HepG2 (cell line): ENCODE measurements at regions not wholly inside any gene's neighbourhood (a gene's known extent, or its start where the extent isn't known, plus 50 kb on each side); places are given as distances from the start of the nearest gene placed in this dataset.

ENCODE experiments used
- ATAC-seq: fragments of 200-7000 bp; cut with Tn5 transposase; 3 replicates; pipeline ENCODE4 v1.9.1; 2020; ENCODE audit warnings: mild to moderate bottlenecking, moderate library complexity
- BruUV-seq: library from RNA; stranded (reverse); fragments of 400-500 nt; replicated peaks from 2 replicates; lab custom pipeline; 2021; lab: Mats Ljungman, UMichigan
- CTCF ChIA-PET: fragments of 300-600 bp; formaldehyde crosslinking; extraction: SDS; loops from one replicate; lab custom pipeline; 2021; ENCODE audit warnings: low total read pairs, inconsistent platforms, low intra/inter-chr PET ratio; lab: Yijun Ruan, JAX
- POLR2A ChIA-PET: fragments of 350-600 bp; sonication (Branson Sonifier 250); formaldehyde crosslinking; loops from one replicate; lab custom pipeline; 2020; ENCODE audit warnings: antibody characterized with exemption, inconsistent platforms; lab: Yijun Ruan, JAX
- DNase-seq: peaks from one replicate; pipeline ENCODE4 v3.0.0-alpha.2; 2015; ENCODE audit warnings: low spot score
- FAIRE-seq: peaks from 3 replicates; lab custom pipeline; 2011; peaks lifted over from hg19 to GRCh38; lab: Jason Lieb, UNC
- H2AFZ ChIP-seq: one replicate; pipeline ENCODE4 v1.6.1; 2011; ENCODE audit warnings: low read length, inconsistent platforms
- H3K27ac ChIP-seq: fragments of 300-600 bp; 3 replicates; pipeline ENCODE4 v1.8.0; 2011; ENCODE audit warnings: mixed run types, mild to moderate bottlenecking, mixed read lengths, low read length, inconsistent platforms; ENCODE audit not compliant: insufficient read depth; ENCODE audit errors: extremely low read length
- H3K27me3 ChIP-seq, 2 experiments: fragments of 200-600 bp in 1 of 2; 2 replicates in 1 of 2; 3 replicates in 1 of 2; pipeline versions ENCODE4 v1.6.0 to v1.8.0; 2011; ENCODE audit warnings: low read length in 2 of 2, mild to moderate bottlenecking in 2 of 2, moderate library complexity in 2 of 2, inconsistent platforms in 1 of 2; ENCODE audit not compliant: insufficient read depth in 2 of 2, control insufficient read depth in 1 of 2
- H3K36me3 ChIP-seq, 2 experiments: fragments of 200-600 bp in 1 of 2; replicated peaks in 1 of 2; 2 replicates in 1 of 2; 3 replicates in 1 of 2; pipeline versions ENCODE4 v1.5.1 to v1.8.0; 2011; ENCODE audit warnings: low read length in 2 of 2, inconsistent platforms in 1 of 2; ENCODE audit not compliant: insufficient read depth in 2 of 2, control insufficient read depth in 1 of 2
- H3K4me1 ChIP-seq: 2 replicates; pipeline ENCODE4 v1.5.1; 2012; ENCODE audit warnings: low read length, inconsistent platforms; ENCODE audit not compliant: insufficient read depth
- H3K4me2 ChIP-seq: 2 replicates; pipeline ENCODE4 v1.6.0; 2011; ENCODE audit warnings: low read depth, low read length, inconsistent platforms
- H3K4me3 ChIP-seq, 3 experiments: fragments of 200-600 bp in 1 of 3; sonication (generic), shearing (Covaris generic) in 1 of 3; replicated peaks in 1 of 3; 2 replicates each; pipeline ENCODE4 v1.5.1; 2011 to 2016; ENCODE audit warnings: low read length in 3 of 3, inconsistent platforms in 2 of 3, low read depth in 2 of 3, mild to moderate bottlenecking in 2 of 3, control low read depth in 1 of 3, mixed read lengths in 1 of 3; ENCODE audit not compliant: insufficient read depth in 1 of 3
- H3K79me2 ChIP-seq: one replicate; pipeline ENCODE4 v1.6.1; 2011; ENCODE audit warnings: low read length, inconsistent platforms; ENCODE audit not compliant: insufficient read depth
- H3K9ac ChIP-seq: 2 replicates; pipeline ENCODE4 v1.6.0; 2011; ENCODE audit warnings: mild to moderate bottlenecking, low read depth, low read length, inconsistent platforms; ENCODE audit not compliant: insufficient read depth
- H3K9me3 ChIP-seq: 2 replicates; pipeline ENCODE4 v1.5.1; 2012; ENCODE audit warnings: mild to moderate bottlenecking, low read length
- H4K20me1 ChIP-seq: 2 replicates; pipeline ENCODE4 v1.6.0; 2011; ENCODE audit warnings: inconsistent platforms, mild to moderate bottlenecking, low read length, moderate library complexity; ENCODE audit not compliant: insufficient read depth
- AKNA ChIP-seq: sonication (generic); formaldehyde crosslinking; IDR thresholded peaks from 2 replicates; pipeline ENCODE4 v1.4.0; 2020; ENCODE audit warnings: missing genetic modification reagents, borderline replicate concordance
- ARNT2 ChIP-seq: sonication (generic); formaldehyde crosslinking; IDR thresholded peaks from 2 replicates; pipeline ENCODE4 v1.8.0; 2022; ENCODE audit warnings: mild to moderate bottlenecking, low read depth, missing genetic modification reagents, moderate library complexity
- CEBPB ChIP-seq: IDR thresholded peaks from 2 replicates; pipeline ENCODE4 v1.6.1; 2011; ENCODE audit warnings: low read depth, low read length, improper control_type of control experiment, borderline replicate concordance
- HCFC1 ChIP-seq: fragments of 150-350 bp; IDR thresholded peaks from 2 replicates; pipeline ENCODE4 v1.6.1; 2014; ENCODE audit warnings: low read depth, low read length
- HOMEZ ChIP-seq: IDR thresholded peaks from 2 replicates; pipeline ENCODE4 v1.6.1; 2016; ENCODE audit warnings: low read depth
- SMARCC2 ChIP-seq: fragments of 450-650 bp; IDR thresholded peaks from 2 replicates; pipeline ENCODE4 v1.6.1; 2017; ENCODE audit warnings: antibody characterized with exemption, mild to moderate bottlenecking
- SOX13 ChIP-seq, 3 experiments: fragments of 450-650 bp in 1 of 3; sonication (generic) in 1 of 3; formaldehyde crosslinking in 1 of 3; IDR thresholded peaks in 2 of 3; conservative IDR thresholded peaks in 1 of 3; 2 replicates each; pipeline versions ENCODE4 v1.5.0 to v1.6.1; 2016 to 2020; ENCODE audit warnings: antibody characterized with exemption in 1 of 3, mild to moderate bottlenecking in 1 of 3, missing compliant biosample characterization in 1 of 3, missing genetic modification reagents in 1 of 3, moderate library complexity in 1 of 3
- SRY ChIP-seq: sonication (generic); formaldehyde crosslinking; IDR thresholded peaks from 2 replicates; pipeline ENCODE4 v1.8.0; 2022; ENCODE audit warnings: mild to moderate bottlenecking, missing genetic modification reagents
- TARDBP ChIP-seq: sonication (generic); formaldehyde crosslinking; IDR thresholded peaks from 2 replicates; pipeline ENCODE4 v1.8.0; 2022; ENCODE audit warnings: mild to moderate bottlenecking, missing genetic modification reagents
- ZNF12 ChIP-seq: sonication (generic); formaldehyde crosslinking; IDR thresholded peaks from 2 replicates; pipeline ENCODE4 v1.5.0; 2020; ENCODE audit warnings: missing genetic modification reagents
- ZNF276 ChIP-seq: sonication (generic); formaldehyde crosslinking; IDR thresholded peaks from 2 replicates; pipeline ENCODE4 v1.4.0; 2020; ENCODE audit warnings: mild to moderate bottlenecking, low read depth, missing genetic modification reagents
- ZNF337 ChIP-seq: sonication (generic); formaldehyde crosslinking; IDR thresholded peaks from 2 replicates; pipeline ENCODE4 v1.5.1; 2020; ENCODE audit warnings: missing genetic modification reagents, low read depth, mild to moderate bottlenecking, borderline replicate concordance
- ZNF496 ChIP-seq: sonication (generic); formaldehyde crosslinking; IDR thresholded peaks from 2 replicates; pipeline ENCODE4 v1.8.1; 2023; ENCODE audit warnings: mild to moderate bottlenecking, moderate library complexity, missing genetic modification reagents; ENCODE audit not compliant: insufficient replicate concordance
- ZNF713 ChIP-seq: sonication (generic); formaldehyde crosslinking; IDR thresholded peaks from 2 replicates; pipeline ENCODE4 v1.4.0; 2020; ENCODE audit warnings: mild to moderate bottlenecking, missing genetic modification reagents
- ZNF75D ChIP-seq: sonication (generic); formaldehyde crosslinking; IDR thresholded peaks from 2 replicates; pipeline ENCODE4 v1.8.1; 2023; ENCODE audit warnings: missing genetic modification reagents, mild to moderate bottlenecking, borderline replicate concordance
- ZNF850 ChIP-seq: sonication (generic); formaldehyde crosslinking; conservative IDR thresholded peaks from 2 replicates; pipeline ENCODE4 v1.9.0; 2021; ENCODE audit warnings: mild to moderate bottlenecking, missing genetic modification reagents
- WGBS: methylation state at CpG from one replicate; pipeline ENCODE4 v1.1.6; 2017; ENCODE audit warnings: low lambda C conversion rate; 5-methylcytosine and 5-hydroxymethylcytosine counted together
- in situ Hi-C: cut with HindIII; loops from 2 replicates; pipeline ENCODE4 v1.10.0; 2017; ENCODE audit warnings: low pct_unique_long_range_greater_than_20kb; ENCODE audit not compliant: extremely low pct_ligation_motif_present
- intact Hi-C: fragments of 100-400 bp; cut with micrococcal nuclease; formaldehyde crosslinking; loops from one replicate; pipeline ENCODE4 v1.10.0; 2022; ENCODE audit not compliant: unreplicated experiment

- ChIA-PET POLR2A (no interaction called here), CTCF (no interaction called here)
- BruUV-seq: no TSS peak
- ATAC-seq: no peak
- H3K4me1 ChIP-seq: no peaks in the 10 kb centered on the region
- H3K9ac ChIP-seq: no peak overlapping the region
- H3K4me3 ChIP-seq: no peak overlapping the region
- no peaks in the 10 kb centered on the region for H3K79me2 ChIP-seq
- H3K4me2 ChIP-seq: no peak overlapping the region
- peaks cover 1% of the 10 kb centered on the region in 2 experiments; a peak in 2 of 5 replicates for H3K27me3 ChIP-seq
- intact Hi-C loops (no loop called here), in situ Hi-C loops (no loop called here)
- H3K36me3 ChIP-seq: no peaks in the 10 kb centered on the region
- no peak overlapping the region for H2AFZ ChIP-seq
- no peaks in the 10 kb centered on the region for H4K20me1 ChIP-seq
- H3K9me3 ChIP-seq: no peaks in the 10 kb centered on the region
- FAIRE-seq: no peak
- no peak for DNase-seq
- WGBS: 29% methylated on average over 7 of the region's 7 CpGs
- no peak overlapping the region for H3K27ac ChIP-seq
- no peak for TF ChIP-seq TARDBP (CRISPR knock-in tag)
- TF ChIP-seq ZNF496 (CRISPR knock-in tag): no peak
- no peak for TF ChIP-seq SOX13 (IDR thresholded peaks at IDR 0.05)
- no peak for TF ChIP-seq SOX13 (CRISPR knock-in tag; conservative IDR thresholded peaks at IDR 0.05 in 1 of 2, IDR thresholded peaks at IDR 0.05 in 1 of 2)
- TF ChIP-seq HCFC1: no peak
- TF ChIP-seq ZNF337 (CRISPR knock-in tag): no peak
- TF ChIP-seq CEBPB: no peak
- no peak for TF ChIP-seq SRY (CRISPR knock-in tag)
- TF ChIP-seq ZNF713 (CRISPR knock-in tag): no peak
- no peak for TF ChIP-seq SMARCC2
- TF ChIP-seq ZNF850 (CRISPR knock-in tag): no peak
- no peak for TF ChIP-seq HOMEZ
- TF ChIP-seq ARNT2 (CRISPR knock-in tag): no peak
- TF ChIP-seq ZNF75D (CRISPR knock-in tag): no peak
- TF ChIP-seq ZNF12 (CRISPR knock-in tag): no peak
- no peak for TF ChIP-seq ZNF276 (CRISPR knock-in tag)
- TF ChIP-seq AKNA (CRISPR knock-in tag): no peak
Measured at GRCh38 chr9:89850631-89851325, 246.0 kb downstream of the GADD45G start.
